ENCODE measurements at regions not wholly inside any gene's neighbourhood (a gene's known extent, or its start where the extent isn't known, plus 50 kb on each side); places are given as distances from the start of the nearest gene placed in this dataset.
"Not testable (repeated sequence)": the region's sequence is repeated elsewhere in the genome, so short reads cannot be mapped to it uniquely, and the experiment has no call there.

- ChIA-PET POLR2A (no interaction called here), CTCF (no interaction called here)
- TF ChIP-seq TARDBP (IDR thresholded peaks at IDR 0.05) = no peak
- TF ChIP-seq NFRKB (IDR thresholded peaks at IDR 0.05) = no peak
- TF ChIP-seq SUZ12 (IDR thresholded peaks at IDR 0.05) = no peak
- no peak for TF ChIP-seq ARNT (IDR thresholded peaks at IDR 0.05)
- TF ChIP-seq BHLHE40 (IDR thresholded peaks at IDR 0.05; ENCODE audit: borderline replicate concordance) = no peak
- TF ChIP-seq PKNOX1 (IDR thresholded peaks at IDR 0.05) = no peak
- TF ChIP-seq FOXM1 (IDR thresholded peaks at IDR 0.05; ENCODE audit: borderline replicate concordance) = no peak
- no peak for TF ChIP-seq HDGF (IDR thresholded peaks at IDR 0.05; ENCODE audit: borderline replicate concordance)
- no peak for TF ChIP-seq LEF1 (IDR thresholded peaks at IDR 0.05; ENCODE audit: borderline replicate concordance)
- TF ChIP-seq SP1 (IDR thresholded peaks at IDR 0.05) = no peak
- TF ChIP-seq FOXK2 (IDR thresholded peaks at IDR 0.05) = no peak
- TF ChIP-seq ZNF384 (IDR thresholded peaks at IDR 0.05) = no peak
- no peak for TF ChIP-seq FOXA1 (IDR thresholded peaks at IDR 0.05)
- no peak for DNase-seq (ENCODE audit: extremely low spot score)
These were observed 279.7 kb upstream of the AMIGO2 start for GRCh38 chr12:47359310-47360092.

- CTCF ChIA-PET; DNase-seq (ENCODE audit: extremely low spot score); POLR2A ChIA-PET: not testable (repeated sequence)
These were observed 277.2 kb upstream of the AMIGO2 start for GRCh38 chr12:47357006-47357405.

- DNase-seq (ENCODE audit: extremely low spot score) = no peak
- ChIA-PET CTCF (no interaction called here), POLR2A (no interaction called here)
- TF ChIP-seq ARNT (IDR thresholded peaks at IDR 0.05) (no peak), LEF1 (IDR thresholded peaks at IDR 0.05; ENCODE audit: borderline replicate concordance) (no peak), ELF4 (IDR thresholded peaks at IDR 0.05) (no peak), FOXA1 (IDR thresholded peaks at IDR 0.05) (no peak), FOXK2 (IDR thresholded peaks at IDR 0.05) (no peak), SUZ12 (IDR thresholded peaks at IDR 0.05) (no peak), ZNF384 (IDR thresholded peaks at IDR 0.05) (no peak), PKNOX1 (IDR thresholded peaks at IDR 0.05) (no peak), CTBP1 (IDR thresholded peaks at IDR 0.05; ENCODE audit: borderline replicate concordance) (no peak), HDGF (IDR thresholded peaks at IDR 0.05; ENCODE audit: borderline replicate concordance) (no peak), FOXM1 (IDR thresholded peaks at IDR 0.05; ENCODE audit: borderline replicate concordance) (no peak), BHLHE40 (IDR thresholded peaks at IDR 0.05; ENCODE audit: borderline replicate concordance) (no peak), TARDBP (IDR thresholded peaks at IDR 0.05) (no peak)
These were observed 276.5 kb upstream of the AMIGO2 start for GRCh38 chr12:47356129-47356700.

GRCh38 chr12:47353508-47353907 is 273.7 kb upstream of the AMIGO2 start:
- POLR2A ChIA-PET = no interaction called here
- no peak for TF ChIP-seq SUZ12 (IDR thresholded peaks at IDR 0.05)
- no peak for TF ChIP-seq HDGF (IDR thresholded peaks at IDR 0.05; ENCODE audit: borderline replicate concordance)
- TF ChIP-seq L3MBTL2 (conservative IDR thresholded peaks at IDR 0.05) = no peak
- no peak for TF ChIP-seq SP1 (IDR thresholded peaks at IDR 0.05)
- no peak for TF ChIP-seq ELF4 (IDR thresholded peaks at IDR 0.05)
- TF ChIP-seq TARDBP (IDR thresholded peaks at IDR 0.05) = no peak
- TF ChIP-seq NFRKB (IDR thresholded peaks at IDR 0.05) = no peak
- TF ChIP-seq ZNF384 (IDR thresholded peaks at IDR 0.05) = no peak
- no peak for TF ChIP-seq LEF1 (IDR thresholded peaks at IDR 0.05; ENCODE audit: borderline replicate concordance)
- no peak for DNase-seq (ENCODE audit: extremely low spot score)
- CTCF ChIA-PET = no interaction called here

- DNase-seq (ENCODE audit: extremely low spot score) = no peak
- CTCF ChIA-PET = no interaction called here
- POLR2A ChIA-PET = no interaction called here
- TF ChIP-seq ELF4 (IDR thresholded peaks at IDR 0.05) (no peak), FOXM1 (IDR thresholded peaks at IDR 0.05; ENCODE audit: borderline replicate concordance) (no peak), LEF1 (IDR thresholded peaks at IDR 0.05; ENCODE audit: borderline replicate concordance) (no peak), ZNF384 (IDR thresholded peaks at IDR 0.05) (no peak)
These were observed 272.3 kb upstream of the AMIGO2 start for GRCh38 chr12:47352067-47352466.

- DNase-seq (ENCODE audit: extremely low spot score) = no peak
- POLR2A ChIA-PET = no interaction called here
- no peak for TF ChIP-seq ELF4 (IDR thresholded peaks at IDR 0.05)
- TF ChIP-seq SUZ12 (IDR thresholded peaks at IDR 0.05) = no peak
- TF ChIP-seq HDGF (IDR thresholded peaks at IDR 0.05; ENCODE audit: borderline replicate concordance) = no peak
- no peak for TF ChIP-seq TARDBP (IDR thresholded peaks at IDR 0.05)
- no peak for TF ChIP-seq NFRKB (IDR thresholded peaks at IDR 0.05)
- TF ChIP-seq FOXM1 (IDR thresholded peaks at IDR 0.05; ENCODE audit: borderline replicate concordance) = no peak
- TF ChIP-seq ARNT (IDR thresholded peaks at IDR 0.05) = no peak
- no peak for TF ChIP-seq CTBP1 (IDR thresholded peaks at IDR 0.05; ENCODE audit: borderline replicate concordance)
- TF ChIP-seq L3MBTL2 (conservative IDR thresholded peaks at IDR 0.05) = no peak
- TF ChIP-seq FOXK2 (IDR thresholded peaks at IDR 0.05) = no peak
- no peak for TF ChIP-seq SP1 (IDR thresholded peaks at IDR 0.05)
- no peak for TF ChIP-seq FOXA1 (IDR thresholded peaks at IDR 0.05)
- CTCF ChIA-PET = no interaction called here
These were observed 271.8 kb upstream of the AMIGO2 start for GRCh38 chr12:47351526-47351925.

- ChIA-PET POLR2A (no interaction called here), CTCF (no interaction called here)
- TF ChIP-seq L3MBTL2 (conservative IDR thresholded peaks at IDR 0.05) (no peak), SP1 (IDR thresholded peaks at IDR 0.05) (no peak), FOXM1 (IDR thresholded peaks at IDR 0.05; ENCODE audit: borderline replicate concordance) (no peak), LEF1 (IDR thresholded peaks at IDR 0.05; ENCODE audit: borderline replicate concordance) (no peak), FOXA1 (IDR thresholded peaks at IDR 0.05) (no peak), TARDBP (IDR thresholded peaks at IDR 0.05) (no peak)
- DNase-seq (ENCODE audit: extremely low spot score) = no peak
These were observed 270.3 kb upstream of the AMIGO2 start for GRCh38 chr12:47350062-47350408.

Data from HEK293T (cell line).